ENCODE measurements at regions not wholly inside any gene's neighbourhood (a gene's known extent, or its start where the extent isn't known, plus 50 kb on each side); places are given as distances from the start of the nearest gene placed in this dataset.

DNA sequence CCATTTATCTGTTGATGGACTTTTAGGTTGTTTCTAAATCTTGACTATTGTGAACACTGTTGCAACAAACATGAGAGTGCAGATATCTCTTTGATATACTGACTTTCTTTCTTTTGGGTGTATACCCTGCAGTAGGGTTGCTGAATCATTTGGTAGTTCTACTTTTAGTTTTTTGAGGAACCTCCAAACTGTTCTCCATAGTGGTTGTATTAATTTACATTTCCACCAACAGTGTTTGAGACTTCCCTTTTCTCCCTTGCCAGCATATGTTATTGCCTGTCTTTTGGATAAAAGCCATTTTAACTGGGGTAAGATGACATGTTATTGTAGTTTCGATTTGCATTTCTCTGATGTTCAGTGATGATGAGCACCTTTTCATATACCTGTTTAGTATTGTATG, 330.0 kb downstream of the DDX10 start:
- ChIA-PET POLR2A (no interaction called here), CTCF (no interaction called here)
- intact Hi-C loops (cut with micrococcal nuclease): no loop called here
- Mint-ChIP-seq H3K9me3 (no peaks in the 10 kb centered on the region), H3K36me3 (no peaks in the 10 kb centered on the region), H3K27me3 (peaks cover 2% of the 10 kb centered on the region), H3K4me3 (no peak overlapping the region), H3K4me1 (ENCODE audit: low read depth) (no peaks in the 10 kb centered on the region), H3K27ac (no peak overlapping the region)
- DNase-seq: no peak

DNA sequence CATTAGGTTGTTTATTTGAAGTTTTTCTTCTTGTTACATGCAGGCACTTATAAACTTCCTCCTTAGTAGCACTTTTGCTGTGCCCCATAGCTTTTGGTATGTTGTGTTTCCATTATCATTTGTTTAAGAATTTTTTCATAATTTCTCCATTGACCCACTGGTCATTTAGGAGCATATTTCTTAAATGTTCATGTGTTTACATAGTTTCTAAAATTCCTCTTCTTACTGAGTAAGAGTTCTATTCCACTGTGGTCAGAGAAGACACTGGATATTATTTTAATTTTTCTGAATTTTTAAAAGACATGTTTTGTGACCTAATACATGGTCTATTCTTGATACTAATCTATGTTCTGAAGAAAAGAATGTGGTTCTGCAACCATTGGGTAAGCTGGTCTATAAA, 333.0 kb downstream of the DDX10 start:
- no peak for DNase-seq
- H3K9me3 Mint-ChIP-seq: peaks cover 4% of the 10 kb centered on the region
- POLR2A ChIA-PET: no interaction called here
- no peaks in the 10 kb centered on the region for H3K36me3 Mint-ChIP-seq
- H3K27ac Mint-ChIP-seq: no peak overlapping the region
- no peaks in the 10 kb centered on the region for H3K4me1 Mint-ChIP-seq (ENCODE audit: low read depth)
- CTCF ChIA-PET: no interaction called here
- intact Hi-C loops (cut with micrococcal nuclease): no loop called here
- no peak overlapping the region for H3K4me3 Mint-ChIP-seq
- peaks cover 4% of the 10 kb centered on the region for H3K27me3 Mint-ChIP-seq

DNA sequence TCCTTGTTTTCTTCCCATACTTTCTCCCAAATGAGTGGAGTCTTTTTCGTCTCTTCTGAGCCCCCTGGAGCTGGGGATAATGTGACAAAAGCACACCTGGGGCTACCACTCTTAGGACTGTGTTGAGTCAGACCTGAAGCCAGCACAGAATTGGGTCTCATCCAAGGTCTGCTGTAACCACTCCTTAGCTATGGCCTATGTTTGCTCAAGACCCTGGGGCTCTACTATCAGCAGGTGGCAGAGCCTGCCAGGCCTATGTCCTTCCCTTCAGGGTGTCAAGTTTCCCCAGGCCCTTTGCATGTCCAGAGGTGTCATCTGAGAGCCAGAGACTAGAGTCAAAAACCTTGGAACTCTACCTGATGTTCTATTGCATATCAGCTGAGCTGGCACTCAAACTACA, 335.7 kb downstream of the DDX10 start:
- Mint-ChIP-seq H3K36me3 (no peaks in the 10 kb centered on the region), H3K4me3 (no peak overlapping the region), H3K9me3 (peaks cover 4% of the 10 kb centered on the region), H3K4me1 (ENCODE audit: low read depth) (no peaks in the 10 kb centered on the region), H3K27me3 (peaks cover 3% of the 10 kb centered on the region), H3K27ac (no peak overlapping the region)
- no peak for DNase-seq
- ChIA-PET POLR2A (no interaction called here), CTCF (no interaction called here)
- intact Hi-C loops (cut with micrococcal nuclease): no loop called here

DNA sequence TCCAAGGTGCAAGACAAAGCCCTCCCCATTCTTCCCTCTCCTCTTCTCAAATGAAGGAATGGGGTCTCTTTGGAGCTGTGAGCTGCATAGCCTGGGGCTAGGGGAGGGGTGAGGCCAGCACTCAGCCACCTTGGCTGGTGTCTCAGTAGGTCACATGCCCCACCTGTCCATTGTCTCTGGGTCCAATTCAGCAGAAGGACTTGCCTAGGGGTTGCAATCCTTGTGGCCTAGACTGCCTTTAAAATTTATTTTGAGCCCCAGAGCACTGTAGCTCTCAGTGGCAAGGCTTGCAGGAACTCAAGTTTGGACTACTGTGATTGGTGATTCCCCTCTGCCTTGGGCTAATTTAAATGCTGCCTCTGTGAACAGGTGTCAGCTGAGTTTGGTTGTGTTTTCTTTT, 336.7 kb downstream of the DDX10 start:
- DNase-seq: no peak
- intact Hi-C loops (cut with micrococcal nuclease): no loop called here
- POLR2A ChIA-PET: no interaction called here

DNA sequence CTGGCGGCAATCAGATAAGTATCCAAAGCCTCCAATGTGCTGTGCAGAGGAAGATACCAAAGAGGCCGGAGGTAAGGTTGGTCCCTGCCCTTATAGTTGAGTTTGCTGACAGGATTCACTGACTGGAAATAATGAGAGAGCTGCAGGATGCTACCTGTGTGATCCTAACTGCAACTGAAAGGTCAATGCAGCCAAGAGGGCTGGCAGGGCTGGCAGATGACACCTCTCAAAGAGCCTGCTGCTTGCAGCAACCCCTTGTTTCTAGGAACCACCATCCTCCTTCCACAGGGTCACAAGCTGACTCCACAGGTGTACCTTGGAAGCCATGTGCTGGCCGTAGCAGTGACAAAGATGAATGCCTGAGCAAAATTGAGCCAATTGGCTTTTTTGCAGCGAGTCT, 348.1 kb downstream of the DDX10 start:
- POLR2A ChIA-PET: no interaction called here
- Mint-ChIP-seq H3K9me3 (no peaks in the 10 kb centered on the region), H3K27me3 (peaks cover 2% of the 10 kb centered on the region), H3K27ac (no peak overlapping the region), H3K4me1 (ENCODE audit: low read depth) (no peaks in the 10 kb centered on the region), H3K4me3 (no peak overlapping the region), H3K36me3 (no peaks in the 10 kb centered on the region)
- CTCF ChIA-PET: no interaction called here
- intact Hi-C loops (cut with micrococcal nuclease): no loop called here
- DNase-seq: no peak

More for the DNA sequence above, 336.7 kb downstream of the DDX10 start:
- CTCF ChIA-PET: no interaction called here
- peaks cover 5% of the 10 kb centered on the region for H3K27me3 Mint-ChIP-seq
- no peaks in the 10 kb centered on the region for H3K4me1 Mint-ChIP-seq (ENCODE audit: low read depth)
- no peaks in the 10 kb centered on the region for H3K36me3 Mint-ChIP-seq
- no peak overlapping the region for H3K4me3 Mint-ChIP-seq
- H3K9me3 Mint-ChIP-seq: peaks cover 4% of the 10 kb centered on the region
- H3K27ac Mint-ChIP-seq: no peak overlapping the region

DNA sequence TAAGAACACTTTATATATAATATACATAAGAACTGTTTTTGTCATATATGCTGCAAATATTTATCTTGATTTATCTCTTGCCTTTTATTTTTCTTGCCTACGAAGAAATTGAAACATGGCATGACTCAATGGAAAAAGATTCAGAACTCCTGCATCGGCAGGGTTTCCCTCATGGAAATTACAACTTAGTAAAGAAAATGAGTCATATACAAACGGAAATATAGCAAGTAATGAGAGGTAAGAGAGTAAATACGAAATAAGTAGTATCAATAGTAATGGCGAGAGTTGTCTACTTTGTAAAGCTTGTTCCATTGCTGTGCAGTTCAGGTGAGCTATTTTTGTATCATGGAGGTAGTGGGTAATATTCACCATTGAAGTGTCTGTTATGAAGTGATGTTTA, 350.4 kb downstream of the DDX10 start:
- H3K36me3 Mint-ChIP-seq: no peaks in the 10 kb centered on the region
- POLR2A ChIA-PET: no interaction called here
- H3K27me3 Mint-ChIP-seq: peaks cover 2% of the 10 kb centered on the region
- DNase-seq: no peak
- CTCF ChIA-PET: no interaction called here
- no peaks in the 10 kb centered on the region for H3K4me1 Mint-ChIP-seq (ENCODE audit: low read depth)
- no peaks in the 10 kb centered on the region for H3K9me3 Mint-ChIP-seq
- no peak overlapping the region for H3K4me3 Mint-ChIP-seq
- intact Hi-C loops (cut with micrococcal nuclease): no loop called here
- H3K27ac Mint-ChIP-seq: no peak overlapping the region

DNA sequence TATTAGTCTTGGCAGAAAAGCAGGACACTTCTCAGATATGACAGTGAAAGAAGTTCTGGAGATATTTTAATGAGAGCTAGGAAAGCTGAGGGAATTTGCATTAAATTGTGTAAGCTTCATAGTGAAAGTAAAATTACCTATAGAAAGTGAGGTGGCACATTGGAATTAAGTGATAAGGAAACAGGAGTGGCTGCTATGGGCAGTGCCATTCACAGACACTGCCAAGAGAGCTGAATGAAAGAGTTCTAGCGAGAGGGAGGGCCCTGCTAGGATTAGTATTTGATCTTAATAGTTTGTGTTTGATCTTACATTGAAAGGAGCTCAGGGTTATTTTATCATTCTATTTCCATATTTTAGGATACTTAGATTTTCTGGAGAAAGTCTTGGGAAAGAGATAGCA, 351.9 kb downstream of the DDX10 start:
- H3K9me3 Mint-ChIP-seq: no peaks in the 10 kb centered on the region
- ChIA-PET POLR2A (no interaction called here), CTCF (no interaction called here)
- DNase-seq: no peak
- no peak overlapping the region for H3K4me3 Mint-ChIP-seq
- intact Hi-C loops (cut with micrococcal nuclease): no loop called here
- peaks cover 2% of the 10 kb centered on the region for H3K27me3 Mint-ChIP-seq
- H3K36me3 Mint-ChIP-seq: no peaks in the 10 kb centered on the region
- no peaks in the 10 kb centered on the region for H3K4me1 Mint-ChIP-seq (ENCODE audit: low read depth)
- no peak overlapping the region for H3K27ac Mint-ChIP-seq

DNA sequence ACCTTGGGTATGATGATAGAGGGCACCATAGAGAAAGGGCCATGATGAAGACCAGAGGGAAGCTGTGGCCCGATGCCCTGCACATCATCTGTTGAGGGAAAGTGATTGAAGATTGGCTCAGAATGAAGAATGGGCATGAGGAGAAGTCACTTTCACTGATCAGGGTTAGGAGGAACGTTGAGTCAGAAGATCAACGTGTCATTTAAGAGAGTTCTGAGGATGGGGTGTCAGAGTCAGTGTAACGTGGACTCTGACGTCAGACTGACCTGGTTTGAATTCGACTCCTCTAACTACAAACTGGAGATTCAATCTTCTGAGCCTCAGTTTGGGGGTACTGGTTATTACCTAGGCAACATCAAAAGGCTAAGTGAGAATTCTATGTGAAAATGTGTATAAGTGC, 352.6 kb downstream of the DDX10 start:
- CTCF ChIA-PET: no interaction called here
- intact Hi-C loops (cut with micrococcal nuclease): no loop called here
- H3K4me1 Mint-ChIP-seq (ENCODE audit: low read depth): no peaks in the 10 kb centered on the region
- no peak for DNase-seq
- peaks cover 2% of the 10 kb centered on the region for H3K27me3 Mint-ChIP-seq
- H3K9me3 Mint-ChIP-seq: no peaks in the 10 kb centered on the region
- no peak overlapping the region for H3K27ac Mint-ChIP-seq
- H3K36me3 Mint-ChIP-seq: no peaks in the 10 kb centered on the region
- H3K4me3 Mint-ChIP-seq: no peak overlapping the region
- POLR2A ChIA-PET: no interaction called here

DNA sequence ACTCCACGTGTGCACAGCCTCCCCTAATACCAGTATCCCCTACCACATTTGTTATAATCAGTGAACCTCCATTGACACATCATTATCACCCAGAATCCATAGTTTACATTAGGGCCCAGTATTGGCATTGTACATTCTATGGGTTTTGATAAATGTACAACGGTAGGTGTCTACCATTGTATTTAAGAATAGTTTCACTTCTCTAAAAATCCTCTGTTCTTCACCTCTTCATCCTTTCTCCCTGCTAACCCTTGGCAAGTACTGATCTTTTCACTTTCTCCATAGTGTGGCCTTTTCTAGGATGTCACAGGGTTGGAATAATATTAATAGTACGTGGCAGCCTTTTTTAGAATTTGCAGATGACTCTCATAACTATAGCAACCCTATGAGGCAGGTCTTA, 353.8 kb downstream of the DDX10 start:
- Mint-ChIP-seq H3K4me1 (ENCODE audit: low read depth) (no peaks in the 10 kb centered on the region), H3K4me3 (no peak overlapping the region), H3K27me3 (peaks cover 2% of the 10 kb centered on the region), H3K27ac (no peak overlapping the region), H3K36me3 (no peaks in the 10 kb centered on the region), H3K9me3 (no peaks in the 10 kb centered on the region)
- no peak for DNase-seq
- intact Hi-C loops (cut with micrococcal nuclease): no loop called here
- CTCF ChIA-PET: no interaction called here
- POLR2A ChIA-PET: no interaction called here

DNA sequence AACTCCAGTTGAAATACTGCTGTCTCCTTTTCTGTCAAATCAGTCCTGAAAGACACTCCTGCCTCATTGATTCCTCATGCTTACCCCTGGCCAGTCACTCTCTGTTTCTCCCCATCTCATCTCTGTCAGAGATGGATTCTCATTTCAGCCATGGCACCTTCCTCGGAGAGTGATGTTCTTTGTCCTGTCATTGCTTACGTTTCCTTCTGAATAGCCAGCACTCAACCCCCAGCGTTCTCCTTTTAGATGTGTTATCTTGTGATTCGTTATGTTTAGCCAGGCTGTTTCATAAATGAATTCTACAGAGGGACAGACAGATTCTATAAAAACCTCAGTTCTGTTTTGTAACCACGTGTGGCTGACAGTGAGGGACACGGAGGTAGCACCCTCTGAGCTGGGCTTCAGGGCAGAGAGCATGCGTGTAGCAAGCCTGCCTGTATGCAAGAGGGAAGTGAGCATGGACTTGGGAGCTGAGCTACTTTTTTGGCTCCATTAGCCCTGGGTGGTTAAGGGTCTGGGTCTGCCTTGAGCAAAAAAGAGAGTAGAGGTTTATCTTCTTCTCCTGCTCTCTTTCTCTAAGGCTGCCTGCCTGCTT, 354.6 kb downstream of the DDX10 start:
- CTCF ChIA-PET: no interaction called here
- Mint-ChIP-seq H3K36me3 (no peaks in the 10 kb centered on the region), H3K27me3 (peaks cover 2% of the 10 kb centered on the region), H3K4me1 (ENCODE audit: low read depth) (no peaks in the 10 kb centered on the region), H3K9me3 (peaks cover 2% of the 10 kb centered on the region), H3K4me3 (no peak overlapping the region), H3K27ac (no peak overlapping the region)
- POLR2A ChIA-PET: no interaction called here
- no peak for DNase-seq
- intact Hi-C loops (cut with micrococcal nuclease): no loop called here

DNA sequence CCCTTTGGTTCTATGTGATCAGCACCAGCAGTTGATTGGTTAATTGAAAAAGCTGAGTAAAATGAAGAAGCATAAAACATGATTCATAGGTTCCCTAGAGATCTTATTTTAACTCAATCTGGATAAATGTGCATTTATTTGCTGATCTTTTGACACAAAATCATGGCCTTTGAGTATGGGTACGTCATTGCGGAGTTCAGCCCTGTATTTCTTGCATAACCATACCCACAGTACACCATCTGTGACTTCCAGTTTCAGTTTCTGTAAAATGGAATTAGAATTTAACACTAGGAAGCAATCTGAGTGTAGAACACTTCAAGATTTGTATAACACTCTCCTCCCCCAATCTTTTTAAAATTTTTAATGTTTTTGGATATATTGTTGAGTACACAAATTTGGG, 358.2 kb downstream of the DDX10 start:
- Mint-ChIP-seq H3K4me1 (ENCODE audit: low read depth) (no peaks in the 10 kb centered on the region), H3K27me3 (no peaks in the 10 kb centered on the region), H3K36me3 (no peaks in the 10 kb centered on the region), H3K27ac (no peak overlapping the region), H3K9me3 (peaks cover 8% of the 10 kb centered on the region), H3K4me3 (no peak overlapping the region)
- intact Hi-C loops (cut with micrococcal nuclease): no loop called here
- CTCF ChIA-PET: no interaction called here
- POLR2A ChIA-PET: no interaction called here
- no peak for DNase-seq

DNA sequence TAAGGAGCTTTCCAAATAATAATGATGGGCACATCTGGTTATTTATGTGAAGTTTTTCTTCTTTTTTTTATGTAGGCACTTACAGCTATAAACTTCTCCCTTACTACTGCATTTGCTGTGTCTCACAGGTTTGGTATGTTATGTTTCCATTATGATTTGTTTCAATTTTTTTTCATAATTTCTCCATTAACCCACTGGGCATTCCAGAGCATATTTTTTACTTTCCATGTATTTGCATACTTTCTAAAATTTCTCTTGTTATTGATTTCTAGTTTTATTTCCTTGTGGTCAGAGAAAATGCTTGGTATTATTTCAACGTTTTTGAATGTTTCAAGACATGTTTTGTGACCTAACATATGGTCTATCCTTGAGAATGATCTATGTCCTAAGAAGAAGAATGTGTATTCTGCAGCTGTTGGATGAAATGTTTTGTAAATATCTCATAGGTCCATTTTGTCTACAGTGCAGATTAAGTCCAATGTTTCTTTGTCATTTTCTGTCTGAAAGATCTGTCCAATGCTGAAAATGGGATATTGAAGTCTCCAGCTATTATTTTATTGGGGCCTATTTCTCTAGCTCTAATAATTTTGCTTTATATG, 362.1 kb downstream of the DDX10 start:
- DNase-seq: no peak
- Mint-ChIP-seq H3K36me3 (no peaks in the 10 kb centered on the region), H3K27me3 (peaks cover 3% of the 10 kb centered on the region), H3K27ac (no peak overlapping the region), H3K9me3 (peaks cover 8% of the 10 kb centered on the region), H3K4me3 (no peak overlapping the region), H3K4me1 (ENCODE audit: low read depth) (no peaks in the 10 kb centered on the region)
- ChIA-PET CTCF (no interaction called here), POLR2A (no interaction called here)
- intact Hi-C loops (cut with micrococcal nuclease): no loop called here

DNA sequence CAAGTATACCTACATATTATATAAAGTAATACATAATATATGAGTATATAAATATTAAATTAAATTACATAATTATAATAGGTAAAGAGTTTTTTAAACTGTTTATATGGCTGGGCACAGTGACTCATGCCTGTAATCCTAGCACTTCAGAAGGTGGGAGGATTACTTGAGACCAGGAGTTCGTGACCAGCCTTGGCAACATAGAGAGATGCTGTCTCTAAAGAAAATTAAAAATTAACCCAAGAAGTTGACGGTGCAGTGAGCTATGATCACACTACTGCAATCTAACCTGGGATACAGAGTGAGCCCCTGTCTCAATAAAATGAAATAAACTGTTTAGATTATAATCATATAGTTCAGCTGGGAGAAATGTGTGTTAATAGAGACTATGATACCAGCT, 363.0 kb downstream of the DDX10 start:
- no peak overlapping the region for H3K27ac Mint-ChIP-seq
- peaks cover 4% of the 10 kb centered on the region for H3K27me3 Mint-ChIP-seq
- H3K36me3 Mint-ChIP-seq: no peaks in the 10 kb centered on the region
- DNase-seq: no peak
- no peaks in the 10 kb centered on the region for H3K4me1 Mint-ChIP-seq (ENCODE audit: low read depth)
- POLR2A ChIA-PET: no interaction called here
- peaks cover 8% of the 10 kb centered on the region for H3K9me3 Mint-ChIP-seq
- CTCF ChIA-PET: no interaction called here
- H3K4me3 Mint-ChIP-seq: no peak overlapping the region
- intact Hi-C loops (cut with micrococcal nuclease): no loop called here

DNA sequence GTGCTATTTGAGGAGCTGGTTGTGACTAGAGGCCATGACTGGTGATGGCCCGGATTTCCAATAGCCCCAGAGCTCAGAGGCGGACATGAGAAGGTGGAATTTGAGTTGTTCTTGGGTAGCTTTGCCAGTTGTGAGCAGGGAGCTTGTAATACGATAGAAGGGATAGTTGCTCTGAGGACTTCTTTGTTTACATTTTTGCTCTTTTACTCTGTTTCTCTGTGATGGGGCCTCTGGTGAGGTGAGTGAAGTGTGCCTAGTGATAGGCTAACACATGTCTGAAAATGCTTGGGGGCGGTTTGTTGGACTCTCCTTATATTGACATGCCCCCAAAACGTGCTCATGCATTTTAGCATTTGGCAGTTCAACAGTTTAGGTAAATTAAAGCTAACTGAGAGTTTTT, 365.1 kb downstream of the DDX10 start:
- DNase-seq: no peak
- Mint-ChIP-seq H3K4me1 (ENCODE audit: low read depth) (no peaks in the 10 kb centered on the region), H3K9me3 (peaks cover 1% of the 10 kb centered on the region), H3K36me3 (no peaks in the 10 kb centered on the region), H3K27ac (no peak overlapping the region), H3K27me3 (peaks cover 6% of the 10 kb centered on the region), H3K4me3 (no peak overlapping the region)
- CTCF ChIA-PET: no interaction called here
- intact Hi-C loops (cut with micrococcal nuclease): no loop called here
- POLR2A ChIA-PET: no interaction called here
